GM19043 (cell line): ENCODE measurements at regions not wholly inside any gene's neighbourhood (a gene's known extent, or its start where the extent isn't known, plus 50 kb on each side); places are given as distances from the start of the nearest gene placed in this dataset.

ENCODE experiments used
- ATAC-seq: cut with Tn5 transposase; IDR thresholded peaks from one replicate; pipeline ENCODE4 v1.9.1; 2021; ENCODE audit warnings: low read depth; ENCODE audit not compliant: unreplicated experiment

DNA sequence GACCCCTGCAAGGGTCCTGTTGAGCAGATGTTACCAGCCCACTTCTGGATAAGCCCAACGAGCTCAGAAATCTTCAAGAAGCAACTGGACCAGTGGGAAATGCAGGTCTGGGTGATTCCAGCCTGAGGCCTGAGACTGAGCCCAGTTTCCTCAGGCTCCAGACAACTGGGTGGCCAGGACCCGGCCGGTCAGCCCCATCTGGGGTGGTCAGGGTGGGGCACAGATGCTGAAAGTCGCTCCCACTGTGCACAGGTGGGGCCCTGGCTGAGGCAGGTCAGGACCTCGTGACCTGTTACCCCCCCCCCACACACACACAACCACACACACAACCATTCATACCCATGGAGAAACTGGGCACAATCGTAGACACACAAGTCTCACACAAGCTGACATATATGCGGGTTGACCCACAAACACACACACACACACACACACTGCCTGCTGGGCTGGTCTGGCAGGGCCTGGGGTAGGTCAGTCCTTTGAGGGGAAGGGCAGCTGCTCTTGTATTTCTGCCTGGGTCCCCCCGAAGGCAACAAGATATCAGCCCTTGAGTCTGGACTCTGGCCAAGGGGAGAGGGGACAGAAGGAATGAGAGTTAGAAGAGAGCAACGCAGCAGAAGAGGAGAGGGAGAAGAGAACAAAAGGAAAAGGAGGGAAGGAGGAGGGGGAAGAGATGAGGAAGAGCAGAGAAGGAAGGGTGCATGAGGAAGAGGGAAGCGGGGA is 99.0 kb upstream of the CDH5 start:
- ATAC-seq, result no peak

DNA sequence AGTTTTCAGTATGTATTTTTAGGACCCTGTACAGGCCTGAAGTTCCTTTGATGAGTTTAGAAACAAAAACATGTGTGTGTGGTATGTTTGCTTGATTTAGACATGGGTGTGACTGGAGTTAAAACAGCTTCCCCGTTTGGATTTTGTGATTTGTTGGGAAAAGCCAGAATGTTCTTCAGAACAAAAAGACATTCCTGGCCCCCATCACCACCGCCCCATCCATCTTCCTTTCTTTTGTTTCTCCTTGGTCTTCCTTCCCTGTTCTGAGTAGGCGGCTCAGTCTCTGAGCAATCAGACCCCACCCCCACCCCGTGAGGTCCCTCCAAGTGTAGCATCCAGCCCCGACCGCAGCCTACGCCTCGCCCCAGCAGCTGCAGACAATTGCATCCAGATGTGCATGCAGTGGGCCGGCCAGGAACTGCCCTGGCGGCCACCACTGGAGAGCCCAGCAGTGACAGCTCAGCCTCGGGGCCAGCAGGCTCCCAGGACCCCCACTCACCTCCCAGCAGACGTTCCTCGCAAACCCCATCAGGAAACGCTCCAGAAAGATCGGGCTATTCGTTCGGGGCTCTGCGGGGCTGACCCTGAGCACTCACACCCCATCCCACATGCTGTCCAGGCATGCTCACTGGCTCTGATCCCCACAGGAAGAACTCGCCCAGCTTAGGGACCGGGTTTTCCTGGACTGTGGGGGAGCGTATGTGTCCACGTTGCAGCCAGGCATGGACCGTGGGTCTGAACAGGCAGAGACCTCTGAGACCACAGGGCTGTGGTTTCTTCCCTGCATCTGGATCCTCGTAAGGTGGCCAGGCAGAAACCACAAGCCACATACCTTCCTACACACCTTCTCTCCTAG is 99.8 kb upstream of the CDH5 start:
- no peak for ATAC-seq

DNA sequence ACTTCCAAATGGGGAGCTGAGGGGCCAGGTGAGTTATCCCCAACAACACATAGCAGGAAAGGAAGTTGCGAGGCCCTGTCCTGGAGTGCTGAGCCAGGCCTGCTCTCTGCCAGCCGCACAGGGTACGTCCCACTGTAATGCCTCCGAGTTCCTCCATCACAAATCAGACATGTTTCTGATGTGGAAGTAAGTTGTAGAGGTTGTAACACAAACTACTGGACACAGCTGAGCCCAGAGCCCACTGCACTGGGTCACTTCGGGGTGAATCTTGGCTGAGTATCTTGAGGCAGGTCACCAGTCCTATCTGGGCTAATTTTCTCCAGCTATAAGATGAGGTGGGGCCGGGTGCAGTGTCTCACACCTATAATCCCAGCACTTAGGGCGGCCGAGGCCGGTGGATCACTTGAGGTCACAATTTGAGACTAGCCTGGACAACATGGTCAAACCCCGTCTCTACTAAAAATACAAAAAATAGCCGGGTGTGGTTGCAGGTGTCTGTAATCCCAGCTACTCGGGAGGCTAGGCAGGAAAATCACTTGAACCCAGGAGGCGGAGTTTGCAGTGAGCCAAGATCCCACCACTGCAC is 100.8 kb upstream of the CDH5 start:
- ATAC-seq, result no peak

DNA sequence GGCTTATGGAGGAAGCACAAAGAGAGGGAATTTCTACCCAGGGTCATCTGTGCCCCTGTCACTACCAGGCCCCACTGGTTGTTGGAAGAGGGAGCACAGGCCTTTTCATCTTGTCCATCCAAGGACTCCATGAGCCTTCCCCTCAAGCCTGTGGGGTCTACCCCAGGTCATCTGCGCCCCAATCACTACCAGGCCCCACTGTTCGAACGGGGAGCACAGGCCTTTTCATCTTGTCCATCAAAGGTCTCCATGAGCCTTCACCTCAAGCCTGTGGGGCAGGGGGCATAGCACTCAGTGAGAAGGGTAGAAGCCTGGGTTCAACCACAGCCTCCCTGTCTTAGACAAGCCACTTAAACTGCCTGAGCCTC is 101.5 kb upstream of the CDH5 start:
- ATAC-seq, result no peak

DNA sequence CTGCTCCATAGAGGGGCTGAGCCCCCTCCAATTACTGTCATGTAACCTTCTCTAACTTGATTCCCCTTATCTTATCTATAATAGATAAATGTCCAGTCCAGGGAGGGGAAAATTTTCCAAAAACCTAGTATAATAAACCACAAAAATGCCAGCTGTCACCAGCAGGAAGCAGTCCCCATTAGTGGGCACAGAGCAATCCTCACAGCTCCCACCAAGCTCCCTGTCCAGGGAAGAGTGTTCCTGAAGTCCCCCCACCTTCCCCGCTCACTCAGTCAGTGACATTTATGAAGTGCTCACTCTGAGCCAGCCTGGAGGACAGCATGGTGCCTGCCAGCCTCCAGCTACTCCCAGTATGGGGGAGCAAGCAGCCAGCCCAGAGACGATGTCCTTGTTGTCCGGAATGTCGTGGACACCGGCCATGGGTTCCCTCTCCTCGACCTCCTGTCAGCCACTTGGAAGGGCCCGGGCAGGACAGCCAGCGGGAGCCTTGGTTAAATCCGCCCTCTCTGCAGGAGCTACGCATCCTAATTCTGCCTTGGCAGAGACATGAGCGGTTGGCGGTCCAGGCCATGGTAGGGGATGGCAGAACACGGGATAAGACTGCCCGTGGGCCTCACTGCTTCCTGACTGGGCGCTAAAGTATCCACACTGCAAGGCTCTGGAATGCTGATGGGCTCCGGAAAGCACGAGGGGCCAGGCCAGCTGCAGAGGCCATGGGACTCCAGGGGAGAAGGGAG is 102.0 kb upstream of the CDH5 start:
- ATAC-seq, result no peak

DNA sequence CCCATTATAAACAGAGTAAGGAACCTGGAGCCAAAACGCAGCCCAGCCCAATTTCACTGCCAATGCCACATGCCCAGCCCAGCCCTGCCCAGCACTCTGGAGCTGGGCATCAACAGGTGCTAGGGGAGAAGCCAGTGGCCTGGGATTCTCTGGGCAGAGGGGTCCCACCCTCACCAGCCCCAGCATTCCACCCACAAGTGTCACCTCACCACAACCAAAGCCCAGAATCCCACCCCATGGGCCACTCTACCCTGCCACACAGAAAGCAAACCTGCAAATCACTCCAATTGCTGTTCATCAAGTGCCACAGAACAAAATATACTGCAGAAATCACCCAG is 102.5 kb upstream of the CDH5 start:
- no peak for ATAC-seq

DNA sequence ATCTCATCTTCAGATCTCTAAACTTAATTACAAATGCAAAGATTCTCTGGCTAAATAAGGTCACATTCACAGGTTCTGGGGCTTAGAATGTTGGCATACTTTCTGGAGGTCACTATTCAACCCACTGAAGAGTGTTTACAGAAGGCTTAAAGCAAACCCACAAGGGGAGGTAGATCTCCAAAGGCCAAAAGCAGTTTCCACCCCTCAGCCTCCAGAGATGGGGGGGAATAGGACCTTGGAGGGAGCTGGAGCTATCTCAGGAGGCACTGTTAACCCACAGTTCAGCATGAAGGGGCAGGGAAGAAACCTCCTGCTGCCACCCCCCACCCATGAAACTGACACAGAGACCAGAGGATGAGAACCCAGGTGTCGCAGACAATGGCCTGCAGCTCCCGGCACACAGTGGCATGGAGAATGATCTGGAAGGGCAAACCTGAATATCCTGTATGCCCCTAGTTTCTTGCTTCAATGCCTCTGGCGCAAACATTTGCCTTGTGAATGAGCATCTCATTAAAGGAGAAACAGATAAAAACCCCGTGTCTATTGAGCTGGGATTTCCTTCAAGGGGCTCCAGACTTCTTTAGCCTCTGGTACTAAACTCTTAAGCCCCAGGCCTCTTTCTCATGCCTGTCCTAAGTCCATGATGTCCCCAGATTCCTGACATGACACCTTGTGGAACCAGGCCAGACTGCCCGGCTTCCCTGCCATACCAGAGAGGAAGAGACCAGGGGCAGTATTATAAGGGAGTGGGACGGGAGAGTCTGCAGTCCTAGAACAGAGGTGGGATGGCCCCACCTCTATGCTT is 103.1 kb upstream of the CDH5 start:
- ATAC-seq, result no peak

DNA sequence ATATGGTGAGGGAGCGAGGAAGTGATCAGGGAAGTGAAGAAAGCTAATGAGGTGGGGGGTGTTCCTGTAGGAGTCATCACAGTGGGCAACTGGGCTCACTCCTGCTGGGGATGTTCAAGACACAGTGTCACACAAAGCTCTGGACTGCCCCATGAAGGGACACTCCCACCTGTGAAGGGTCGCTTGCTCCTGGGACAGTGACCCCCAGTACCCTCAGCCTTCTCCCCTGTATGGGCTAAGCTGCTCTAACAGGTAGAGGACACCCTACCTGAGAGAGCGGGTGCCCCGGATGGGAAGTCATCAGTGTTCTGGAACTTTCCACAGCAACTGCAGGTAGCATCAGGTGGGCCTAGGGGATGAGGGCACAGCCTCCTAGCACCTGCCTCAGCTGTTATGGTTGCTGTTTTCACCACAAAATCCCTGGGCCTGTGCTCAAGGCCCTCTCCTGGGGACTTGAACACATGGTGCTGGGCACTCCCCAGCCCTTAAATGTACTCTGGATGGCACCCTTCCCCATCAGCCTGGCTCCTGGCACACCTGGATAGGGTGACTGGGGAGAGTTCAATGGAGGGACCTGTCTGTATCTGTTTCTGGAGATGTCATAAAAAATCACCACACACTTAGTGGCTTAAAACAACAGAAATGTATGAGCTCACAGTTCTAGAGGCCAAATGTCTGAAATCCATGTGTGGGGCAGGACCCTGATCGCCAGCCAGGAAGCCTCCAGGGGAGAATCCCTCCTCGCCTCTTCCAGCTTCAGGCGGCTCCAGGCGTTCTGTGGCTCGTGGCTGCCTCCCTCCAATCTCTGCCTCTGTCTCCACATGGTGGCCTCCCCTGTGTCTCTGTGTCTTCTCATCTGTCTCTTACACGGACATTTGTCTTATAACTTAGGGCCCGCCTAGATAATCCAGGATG is 104.0 kb upstream of the CDH5 start:
- no peak for ATAC-seq

DNA sequence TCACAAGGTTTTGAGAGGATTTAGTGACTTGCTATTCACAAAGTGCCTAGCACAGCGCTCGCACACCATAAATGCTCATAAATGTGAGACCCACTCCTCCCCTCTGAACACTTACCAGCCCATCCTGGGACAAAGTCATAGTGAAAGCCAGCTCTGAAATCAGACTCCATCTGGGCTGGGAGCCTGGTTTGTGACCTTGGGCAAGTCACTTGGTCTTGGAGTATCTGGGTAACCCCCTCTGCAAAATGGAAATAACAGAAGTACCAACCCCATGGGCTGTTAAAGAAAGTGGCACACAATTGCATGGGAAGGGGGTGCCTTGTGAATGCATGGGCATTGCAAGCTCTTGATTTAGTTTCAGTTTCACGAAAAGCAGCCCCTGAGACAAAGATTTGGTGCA is 104.7 kb upstream of the CDH5 start:
- no peak for ATAC-seq

DNA sequence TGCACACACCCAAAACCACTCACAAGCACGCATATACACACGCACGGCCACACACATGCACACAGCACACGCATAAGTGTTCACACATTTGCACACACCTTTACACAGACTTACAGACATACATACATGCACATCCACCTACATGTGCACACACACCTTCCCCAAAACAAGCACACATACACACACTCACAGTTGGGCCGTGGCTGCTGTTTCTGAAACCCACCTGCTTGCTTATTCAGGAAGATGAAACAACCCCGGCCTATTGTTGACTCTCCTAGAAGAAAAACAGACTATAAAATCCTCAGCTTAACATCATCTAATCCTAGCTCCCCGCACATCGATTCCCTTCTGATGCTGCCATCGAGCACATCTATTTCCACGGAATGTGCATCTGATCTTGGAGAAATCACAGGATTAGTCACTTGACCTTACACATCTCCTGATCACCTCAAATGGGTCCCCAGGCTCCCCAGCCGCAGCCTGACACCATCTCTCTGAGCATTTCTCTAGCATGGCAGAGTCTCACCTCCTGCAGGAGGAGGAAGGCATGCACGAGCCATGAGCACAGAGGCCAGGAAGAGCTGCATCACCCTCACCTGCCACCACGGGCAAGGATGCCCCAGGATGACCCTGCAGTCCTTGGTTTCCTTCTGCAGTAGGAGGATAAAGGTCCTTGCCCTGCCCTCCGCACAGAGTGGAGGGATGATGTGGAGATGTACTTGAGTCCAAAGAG is 105.8 kb upstream of the CDH5 start:
- ATAC-seq, result no peak

DNA sequence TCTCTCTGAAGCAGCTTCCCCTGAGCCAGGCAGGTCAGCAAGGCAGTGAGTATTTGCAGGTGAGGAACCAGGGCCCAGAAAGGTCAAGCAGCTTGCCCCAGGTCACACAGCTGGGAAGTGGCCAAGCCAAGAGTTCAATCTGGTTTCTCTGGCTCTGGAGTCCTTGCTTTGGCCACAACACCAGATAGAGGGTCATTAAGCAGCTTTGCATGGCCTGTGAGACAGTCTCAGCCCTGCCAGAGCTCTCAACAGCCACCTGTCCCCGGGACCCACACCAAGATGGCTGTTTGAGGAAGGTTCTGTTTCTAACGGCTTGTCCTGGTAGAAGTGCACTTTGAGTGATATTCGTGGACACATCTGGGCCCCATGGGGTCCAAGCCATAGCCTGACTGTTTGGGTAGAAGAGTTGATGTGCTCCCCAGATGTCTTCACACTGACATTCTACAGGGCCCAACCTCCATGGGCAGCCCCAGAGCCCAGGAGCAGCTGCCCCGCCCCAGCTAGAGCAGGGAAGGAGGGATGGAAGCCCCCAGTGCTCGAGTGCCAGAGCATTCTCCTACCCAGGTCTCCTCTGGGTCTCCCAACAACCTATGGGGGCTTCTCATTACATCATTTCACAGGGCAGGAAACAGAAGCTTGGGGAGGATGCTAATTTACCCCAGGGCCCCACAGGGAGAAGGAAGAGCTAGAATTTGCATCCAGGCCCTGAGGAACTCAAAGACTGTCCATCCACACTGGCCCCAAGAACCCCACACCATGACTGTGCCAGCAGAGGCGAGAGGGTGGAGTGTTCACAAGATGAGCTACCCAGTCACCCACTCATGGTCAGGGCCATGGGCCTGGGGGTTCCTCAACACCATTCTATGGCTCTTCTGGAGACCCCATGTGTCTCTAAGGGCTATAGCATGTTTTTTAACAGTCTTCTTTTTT is 107.3 kb upstream of the CDH5 start:
- no peak for ATAC-seq

DNA sequence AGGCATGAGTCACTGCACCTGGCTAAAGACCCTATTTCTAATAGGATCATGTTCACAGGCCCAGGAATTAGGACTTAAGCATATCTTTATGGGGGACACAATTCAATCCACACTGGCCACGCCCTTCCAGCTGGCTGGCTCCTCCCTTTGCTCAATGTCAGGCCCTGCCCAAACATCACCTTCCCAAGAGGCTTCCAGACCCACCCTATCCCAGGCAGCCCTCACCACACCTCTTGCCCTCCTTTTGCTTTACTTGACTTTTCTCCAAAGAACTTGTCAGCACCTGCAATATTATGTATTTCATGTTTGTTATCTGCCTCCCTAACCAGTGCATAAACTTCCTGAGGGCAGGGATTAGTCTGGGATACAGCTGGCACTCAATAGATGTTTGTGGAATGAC is 109.6 kb upstream of the CDH5 start:
- no peak for ATAC-seq

DNA sequence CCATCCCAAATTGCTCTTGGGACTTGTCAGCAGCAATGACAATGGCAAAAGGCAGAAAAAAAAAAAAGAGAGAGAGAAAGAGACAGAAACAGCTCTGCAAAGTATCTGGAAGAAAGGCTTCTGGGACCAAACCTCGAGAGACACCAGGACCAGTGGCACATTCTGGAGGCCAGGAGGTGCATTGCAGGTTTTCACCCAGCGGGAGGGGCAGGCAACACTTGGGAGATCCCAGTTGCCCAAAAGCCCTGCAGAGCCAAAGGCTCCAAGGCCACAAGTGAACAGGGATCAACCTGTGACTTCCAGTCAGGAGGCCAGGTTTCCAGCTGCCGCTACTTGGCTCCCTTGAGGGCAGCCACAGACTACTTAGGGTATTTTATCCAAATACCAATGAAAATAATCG is 110.8 kb upstream of the CDH5 start:
- ATAC-seq, result no peak

DNA sequence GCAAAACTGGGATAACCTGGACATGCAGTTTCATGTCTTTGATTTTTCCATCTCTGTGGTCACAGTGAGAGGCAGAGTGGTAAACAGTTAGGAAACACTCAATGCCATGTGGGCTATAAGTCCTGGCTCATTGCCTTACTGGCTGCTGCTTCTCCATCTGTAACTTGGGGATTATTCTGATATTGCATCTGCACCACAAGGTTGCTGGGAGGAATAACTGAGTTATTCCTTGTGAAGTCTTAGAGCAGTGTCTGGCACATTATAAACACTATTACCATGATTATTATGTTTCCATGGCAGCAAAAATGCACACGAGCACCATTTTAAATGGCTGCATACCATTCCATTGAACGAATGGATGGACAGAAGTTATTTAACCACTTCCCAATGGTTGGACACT is 111.7 kb upstream of the CDH5 start:
- no peak for ATAC-seq

DNA sequence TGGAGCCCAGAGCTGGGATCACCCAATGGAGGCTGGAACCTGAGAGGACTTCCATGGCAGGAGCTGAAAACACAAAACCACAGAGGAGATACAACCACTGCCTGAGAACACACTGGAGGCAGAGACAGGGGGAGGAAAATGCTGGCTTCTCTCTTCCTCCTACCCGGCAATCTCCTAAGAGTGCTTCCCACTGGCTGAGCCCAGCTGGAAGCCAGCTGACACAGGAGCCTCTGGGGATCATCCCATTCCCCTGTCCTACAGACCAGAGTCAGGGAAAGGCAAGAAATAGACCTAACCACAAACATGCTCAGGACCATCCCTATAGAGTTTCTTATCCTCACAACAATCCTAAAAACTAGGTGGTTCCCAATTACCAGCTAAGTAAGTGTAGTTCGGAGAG is 112.4 kb upstream of the CDH5 start:
- no peak for ATAC-seq

DNA sequence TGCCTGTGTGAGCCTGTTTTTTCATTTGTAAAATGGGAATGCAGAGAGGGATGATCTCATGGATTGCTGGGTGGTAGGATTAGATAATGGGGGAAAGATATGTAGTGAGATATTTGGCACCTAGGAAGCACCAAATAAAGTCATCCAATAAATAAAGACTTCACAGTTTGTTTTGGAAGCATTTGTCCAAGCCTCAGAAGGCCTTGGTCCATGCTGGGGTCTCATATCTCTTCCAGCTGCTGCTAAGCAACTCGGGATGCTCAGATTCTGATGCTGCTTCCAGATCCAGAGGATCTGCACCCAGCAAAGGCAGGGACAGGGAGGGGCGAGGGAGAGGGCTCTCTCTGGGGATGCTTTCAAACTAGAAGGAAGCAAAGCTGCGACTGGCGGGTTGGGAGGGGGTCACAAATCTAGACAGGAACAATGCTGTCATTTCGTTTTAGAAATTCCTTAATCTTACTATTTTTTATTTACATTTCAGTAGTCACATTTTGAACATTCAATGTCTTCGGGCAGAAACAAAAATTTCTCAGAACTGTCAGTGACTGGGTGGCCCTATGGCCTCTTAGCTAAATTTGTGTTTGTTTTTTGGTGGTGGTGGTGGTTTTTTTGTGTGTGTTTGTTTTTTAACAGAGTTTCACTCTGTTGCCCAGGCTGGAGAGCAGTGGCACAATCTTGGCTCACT is 114.9 kb upstream of the CDH5 start:
- no peak for ATAC-seq
